Suprapubic skin (tissue), 4 donors: ENCODE measurements at regions not wholly inside any gene's neighbourhood (a gene's known extent, or its start where the extent isn't known, plus 50 kb on each side); places are given as distances from the start of the nearest gene placed in this dataset.

Experiments used
- DNase-seq, 2 donors: peaks; one replicate each; pipeline ENCODE4 v3.0.0-alpha.2; 2019; ENCODE audit warnings: low spot score in 2 of 2
- H3K27ac ChIP-seq: fragments of 200-600 bp; sonication (generic); one replicate; pipeline ENCODE4 v1.5.1; 2019
- H3K27me3 ChIP-seq: fragments of 200-600 bp; sonication (generic); one replicate; pipeline ENCODE4 v1.5.1; 2019
- H3K36me3 ChIP-seq: fragments of 200-600 bp; sonication (generic); one replicate; pipeline ENCODE4 v1.5.1; 2019
- H3K4me1 ChIP-seq: fragments of 200-600 bp; sonication (generic); one replicate; pipeline ENCODE4 v1.5.1; 2019
- H3K4me3 ChIP-seq: fragments of 200-600 bp; sonication (generic); one replicate; pipeline ENCODE4 v1.5.1; 2019; ENCODE audit warnings: mild to moderate bottlenecking
- H3K9me3 ChIP-seq: fragments of 200-600 bp; sonication (generic); one replicate; pipeline ENCODE4 v1.5.1; 2019
- CTCF ChIP-seq, 2 donors: fragments of 200-600 bp in 1 of 2; fragments of 450-650 bp in 1 of 2; sonication (generic) in 1 of 2; IDR thresholded peaks; one replicate each; pipeline ENCODE4 v1.5.1; 2016 to 2019; ENCODE audit warnings: antibody characterized with exemption in 2 of 2, mild to moderate bottlenecking in 1 of 2, moderate library complexity in 1 of 2
- EP300 ChIP-seq: sonication (generic); formaldehyde crosslinking; IDR thresholded peaks from one replicate; pipeline ENCODE4 v1.6.1; 2017; ENCODE audit warnings: antibody characterized with exemption
- POLR2A ChIP-seq, 2 donors: fragments of 450-650 bp; IDR thresholded peaks; one replicate each; pipeline ENCODE4 v1.6.1; 2017; ENCODE audit warnings: antibody characterized with exemption in 2 of 2, mild to moderate bottlenecking in 2 of 2, moderate library complexity in 2 of 2
- POLR2AphosphoS5 ChIP-seq, 3 donors: sonication (generic); formaldehyde crosslinking; IDR thresholded peaks; one replicate each; pipeline ENCODE4 v1.6.1; 2017; ENCODE audit warnings: antibody characterized with exemption in 3 of 3
- WGBS: methylation state at CpG from one replicate; pipeline ENCODE4 v1.1.5; 2018; 5-methylcytosine and 5-hydroxymethylcytosine counted together

DNA sequence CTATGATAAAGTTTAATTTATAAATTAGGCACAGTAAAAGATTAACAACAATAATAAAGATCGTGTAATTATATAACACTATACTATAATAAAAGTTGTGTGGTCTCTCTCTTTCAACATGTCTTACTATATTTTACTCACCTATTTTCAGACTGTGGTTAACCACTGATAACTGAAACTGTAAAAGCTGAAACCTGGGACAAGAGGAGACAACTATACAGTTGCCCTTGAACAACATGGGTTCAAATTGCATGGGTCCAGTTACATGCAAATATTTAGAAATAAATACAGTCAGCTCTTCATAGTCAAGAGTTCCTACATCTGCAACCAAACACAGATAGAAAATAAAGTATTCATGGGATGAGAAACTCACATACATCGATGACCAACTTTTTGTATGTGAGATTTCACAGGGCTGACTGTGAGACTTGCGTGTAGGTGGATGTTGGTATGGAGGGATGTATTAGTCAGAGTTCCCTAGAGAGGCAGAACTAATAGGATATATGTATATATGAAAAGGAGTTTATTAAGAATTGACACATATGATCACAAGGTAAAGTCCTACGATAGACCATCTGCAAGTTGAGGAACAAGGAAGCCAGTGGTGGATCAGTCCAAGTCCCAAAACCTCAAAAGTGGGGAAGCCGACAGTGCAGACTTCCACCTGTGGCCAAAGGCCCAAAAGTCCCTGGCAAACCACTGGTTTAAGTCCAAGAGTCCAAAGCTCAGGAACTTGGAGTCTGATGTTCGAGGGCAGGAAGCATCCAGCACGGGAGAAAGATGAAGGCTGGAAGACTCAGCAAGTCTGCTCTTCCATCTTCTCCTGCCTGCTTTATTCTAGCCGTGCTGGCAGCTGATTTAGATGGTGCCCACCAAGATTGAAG lies 359.5 kb downstream of the INSC start:
- DNase-seq: no peak
- no peak for TF ChIP-seq CTCF (IDR thresholded peaks at IDR 0.05)
- TF ChIP-seq POLR2A (IDR thresholded peaks at IDR 0.05): no peak
- TF ChIP-seq EP300: no peak
- TF ChIP-seq POLR2AphosphoS5 (IDR thresholded peaks at IDR 0.05): no peak
- Histone ChIP-seq H3K4me1 (peaks cover 5% of the 10 kb centered on the region), H3K4me3 (no peak overlapping the region), H3K9me3 (no peaks in the 10 kb centered on the region), H3K27me3 (no peaks in the 10 kb centered on the region), H3K27ac (no peak overlapping the region), H3K36me3 (no peaks in the 10 kb centered on the region)
- WGBS: 89% methylated on average over 8 of the region's 8 CpGs

GRCh38 chr11:15476371-15476917 lies 361.7 kb downstream of the INSC start:
- H3K9me3 ChIP-seq: no peaks in the 10 kb centered on the region
- no peak overlapping the region for H3K27ac ChIP-seq
- H3K4me3 ChIP-seq: no peak overlapping the region
- WGBS: 65% methylated on average over 5 of the region's 5 CpGs
- no peak for DNase-seq
- H3K4me1 ChIP-seq: peaks cover 5% of the 10 kb centered on the region
- no peaks in the 10 kb centered on the region for H3K36me3 ChIP-seq
- H3K27me3 ChIP-seq: no peaks in the 10 kb centered on the region
- TF ChIP-seq POLR2A (IDR thresholded peaks at IDR 0.05) (no peak), EP300 (no peak), POLR2AphosphoS5 (IDR thresholded peaks at IDR 0.05) (no peak), CTCF (IDR thresholded peaks at IDR 0.05) (no peak)

DNA sequence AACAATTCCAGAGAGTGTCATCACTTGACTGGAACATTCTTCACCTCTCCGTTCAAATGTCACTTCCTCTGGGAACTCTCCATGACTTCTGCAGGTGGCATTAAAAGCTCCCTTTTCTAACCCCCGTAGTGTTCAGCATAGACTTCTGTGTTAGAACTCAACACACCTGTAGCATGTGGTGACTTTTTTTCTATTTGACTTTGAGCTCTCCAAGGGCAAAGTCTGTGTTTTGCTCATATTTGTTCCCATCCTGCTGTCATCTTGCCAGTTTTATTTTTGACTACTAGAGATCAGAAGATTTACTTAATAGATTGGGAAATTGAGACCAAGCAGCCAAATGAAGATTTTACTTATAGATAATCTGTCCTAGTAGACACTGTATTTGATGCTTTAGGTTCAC lies 367.1 kb downstream of the INSC start:
- Histone ChIP-seq H3K4me1 (no peaks in the 10 kb centered on the region), H3K27ac (no peak overlapping the region), H3K36me3 (no peaks in the 10 kb centered on the region), H3K4me3 (no peak overlapping the region), H3K27me3 (no peaks in the 10 kb centered on the region), H3K9me3 (no peaks in the 10 kb centered on the region)
- TF ChIP-seq POLR2A (IDR thresholded peaks at IDR 0.05) (no peak), POLR2AphosphoS5 (IDR thresholded peaks at IDR 0.05) (no peak), CTCF (IDR thresholded peaks at IDR 0.05) (no peak), EP300 (no peak)
- WGBS: 74% methylated on average over 2 of the region's 2 CpGs
- DNase-seq: no peak

GRCh38 chr11:15483205-15483604 lies 368.5 kb downstream of the INSC start:
- Histone ChIP-seq H3K9me3 (no peaks in the 10 kb centered on the region), H3K27ac (no peak overlapping the region), H3K36me3 (no peaks in the 10 kb centered on the region), H3K4me3 (no peak overlapping the region), H3K27me3 (no peaks in the 10 kb centered on the region), H3K4me1 (no peaks in the 10 kb centered on the region)
- TF ChIP-seq POLR2AphosphoS5 (IDR thresholded peaks at IDR 0.05): no peak
- no peak for TF ChIP-seq POLR2A (IDR thresholded peaks at IDR 0.05)
- no peak for TF ChIP-seq EP300
- TF ChIP-seq CTCF (IDR thresholded peaks at IDR 0.05): no peak
- DNase-seq: no peak
- WGBS: 72% methylated on average over 1 of the region's 1 CpG

DNA sequence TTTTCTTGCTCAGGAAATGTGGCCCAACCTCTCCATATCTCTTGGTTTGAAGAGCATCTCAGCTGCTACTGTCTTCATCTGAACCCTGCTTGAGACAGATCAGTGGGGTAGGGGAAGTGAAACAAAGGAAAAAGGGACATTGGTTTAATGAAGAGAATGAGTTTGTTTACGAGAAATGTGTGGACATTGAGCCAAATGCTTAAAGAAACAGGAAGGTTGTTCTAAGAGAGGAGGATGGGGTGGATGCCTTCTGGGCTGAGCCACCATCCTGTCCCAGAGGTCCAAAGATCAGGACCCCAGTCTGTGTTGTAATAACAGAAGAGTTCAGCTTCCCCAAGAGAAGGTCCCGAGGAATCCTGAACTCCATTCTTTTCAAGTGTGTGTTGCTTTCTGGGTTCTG lies 369.7 kb downstream of the INSC start:
- TF ChIP-seq EP300 (no peak), POLR2AphosphoS5 (IDR thresholded peaks at IDR 0.05) (no peak), CTCF (IDR thresholded peaks at IDR 0.05) (no peak), POLR2A (IDR thresholded peaks at IDR 0.05) (no peak)
- H3K27me3 ChIP-seq: no peaks in the 10 kb centered on the region

More for the DNA sequence above, 369.7 kb downstream of the INSC start:
- no peaks in the 10 kb centered on the region for H3K36me3 ChIP-seq
- H3K9me3 ChIP-seq: no peaks in the 10 kb centered on the region
- no peaks in the 10 kb centered on the region for H3K4me1 ChIP-seq
- WGBS: 72% methylated on average over 2 of the region's 2 CpGs
- no peak for DNase-seq
- no peak overlapping the region for H3K27ac ChIP-seq
- no peak overlapping the region for H3K4me3 ChIP-seq
